ENCODE measurements at regions not wholly inside any gene's neighbourhood (a gene's known extent, or its start where the extent isn't known, plus 50 kb on each side); places are given as distances from the start of the nearest gene placed in this dataset.
"Not testable (repeated sequence)": the region's sequence is repeated elsewhere in the genome, so short reads cannot be mapped to it uniquely, and the experiment has no call there.

DNA sequence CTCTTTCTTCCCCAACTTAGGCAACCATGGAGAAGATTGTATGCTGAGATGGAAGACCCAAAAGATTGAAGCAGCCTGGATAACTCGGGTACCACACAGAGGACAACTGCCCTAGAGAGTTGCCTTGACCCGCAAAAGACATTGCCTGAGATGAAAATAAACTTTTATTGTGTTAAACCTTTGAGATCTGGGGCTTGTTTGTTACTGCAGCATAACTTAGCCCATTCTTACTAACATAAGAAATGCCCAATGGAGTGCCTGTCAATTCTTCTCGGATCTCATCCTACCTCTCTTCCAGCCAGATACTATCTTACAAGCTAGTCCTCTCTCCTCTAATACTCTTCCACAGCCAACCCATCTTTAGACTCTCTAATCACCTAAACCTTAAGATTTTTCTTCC lies 76.8 kb downstream of the GCNT4 start:
- Histone ChIP-seq H3K4me1 (no peaks in the 10 kb centered on the region), H3K36me3 (no peaks in the 10 kb centered on the region), H3K27me3 (no peaks in the 10 kb centered on the region), H3K4me3 (replicated peaks in 1 of 3) (no peak overlapping the region), H3K27ac (no peak overlapping the region), H3K9me3 (no peaks in the 10 kb centered on the region)
- no peak for TF ChIP-seq POLR2A (IDR thresholded peaks at IDR 0.05)
- 93 to 97% methylated on average over 3 of the region's 3 CpGs for WGBS, 2 donors
- DNase-seq, result no peak
- intact Hi-C loops (cut with DNase I), result no loop called here

DNA sequence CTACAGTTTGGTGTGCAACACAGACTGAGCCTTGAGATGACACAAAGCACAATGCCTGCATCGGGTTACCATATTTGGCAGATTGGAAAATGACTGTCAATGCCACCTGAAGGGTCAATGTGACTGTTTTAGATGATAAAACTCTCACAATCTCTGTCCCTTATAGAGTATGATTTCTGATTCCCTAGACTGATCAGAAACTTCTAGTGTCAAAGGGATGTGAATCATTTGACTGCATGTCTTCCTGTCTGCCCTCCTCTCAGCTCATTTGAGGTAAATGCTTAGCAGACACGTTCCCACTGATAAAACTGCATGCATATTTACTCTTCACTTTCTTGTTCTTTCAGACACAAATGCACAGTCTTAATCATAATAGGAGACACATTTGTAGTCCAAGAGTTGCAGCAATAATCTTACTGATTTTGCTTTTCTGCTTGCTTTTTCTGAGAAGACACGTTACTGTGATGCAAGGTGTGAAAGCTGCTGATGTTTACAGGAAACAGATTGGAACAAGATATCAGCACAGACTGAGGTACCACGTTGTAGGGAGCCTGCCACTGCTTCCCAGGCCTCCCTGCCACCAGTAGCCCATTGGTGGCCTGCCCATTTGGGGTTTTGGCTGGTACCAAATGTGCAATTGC lies 77.8 kb downstream of the GCNT4 start:
- Histone ChIP-seq H3K9me3 (no peaks in the 10 kb centered on the region), H3K4me3 (replicated peaks in 1 of 3) (no peak overlapping the region), H3K27me3 (no peaks in the 10 kb centered on the region), H3K36me3 (no peaks in the 10 kb centered on the region), H3K4me1 (no peaks in the 10 kb centered on the region), H3K27ac (no peak overlapping the region)
- WGBS, 2 donors, result 67 to 68% methylated on average over 4 of the region's 4 CpGs
- intact Hi-C loops (cut with DNase I), result no loop called here
- no peak for TF ChIP-seq POLR2A (IDR thresholded peaks at IDR 0.05)
- TF ChIP-seq, protein P1, sequence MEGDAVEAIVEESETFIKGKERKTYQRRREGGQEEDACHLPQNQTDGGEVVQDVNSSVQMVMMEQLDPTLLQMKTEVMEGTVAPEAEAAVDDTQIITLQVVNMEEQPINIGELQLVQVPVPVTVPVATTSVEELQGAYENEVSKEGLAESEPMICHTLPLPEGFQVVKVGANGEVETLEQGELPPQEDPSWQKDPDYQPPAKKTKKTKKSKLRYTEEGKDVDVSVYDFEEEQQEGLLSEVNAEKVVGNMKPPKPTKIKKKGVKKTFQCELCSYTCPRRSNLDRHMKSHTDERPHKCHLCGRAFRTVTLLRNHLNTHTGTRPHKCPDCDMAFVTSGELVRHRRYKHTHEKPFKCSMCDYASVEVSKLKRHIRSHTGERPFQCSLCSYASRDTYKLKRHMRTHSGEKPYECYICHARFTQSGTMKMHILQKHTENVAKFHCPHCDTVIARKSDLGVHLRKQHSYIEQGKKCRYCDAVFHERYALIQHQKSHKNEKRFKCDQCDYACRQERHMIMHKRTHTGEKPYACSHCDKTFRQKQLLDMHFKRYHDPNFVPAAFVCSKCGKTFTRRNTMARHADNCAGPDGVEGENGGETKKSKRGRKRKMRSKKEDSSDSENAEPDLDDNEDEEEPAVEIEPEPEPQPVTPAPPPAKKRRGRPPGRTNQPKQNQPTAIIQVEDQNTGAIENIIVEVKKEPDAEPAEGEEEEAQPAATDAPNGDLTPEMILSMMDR (IDR thresholded peaks at IDR 0.05), result no peak
- DNase-seq, result no peak

DNA sequence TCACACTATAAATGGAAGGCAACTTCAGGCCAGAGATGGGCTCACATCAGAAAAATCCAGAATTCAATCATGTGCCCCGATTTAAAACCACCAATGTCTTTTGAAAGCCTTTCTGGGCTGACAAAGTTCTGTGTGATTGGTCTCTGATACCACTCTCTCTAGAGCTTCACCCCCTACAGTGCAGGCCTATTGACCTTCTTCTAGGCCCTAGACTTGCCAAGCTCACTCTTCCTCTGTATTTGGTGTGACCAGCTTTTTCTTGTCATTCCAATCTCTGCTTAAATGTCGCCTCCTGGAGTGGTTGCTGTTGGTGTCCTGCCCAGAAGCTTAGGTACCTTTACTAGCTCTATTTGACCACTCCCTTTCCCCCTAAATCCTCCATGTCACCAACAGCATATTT lies 78.7 kb downstream of the GCNT4 start:
- 78 to 81% methylated on average over 2 of the region's 2 CpGs for WGBS, 2 donors
- intact Hi-C loops (cut with DNase I), result no loop called here

DNA sequence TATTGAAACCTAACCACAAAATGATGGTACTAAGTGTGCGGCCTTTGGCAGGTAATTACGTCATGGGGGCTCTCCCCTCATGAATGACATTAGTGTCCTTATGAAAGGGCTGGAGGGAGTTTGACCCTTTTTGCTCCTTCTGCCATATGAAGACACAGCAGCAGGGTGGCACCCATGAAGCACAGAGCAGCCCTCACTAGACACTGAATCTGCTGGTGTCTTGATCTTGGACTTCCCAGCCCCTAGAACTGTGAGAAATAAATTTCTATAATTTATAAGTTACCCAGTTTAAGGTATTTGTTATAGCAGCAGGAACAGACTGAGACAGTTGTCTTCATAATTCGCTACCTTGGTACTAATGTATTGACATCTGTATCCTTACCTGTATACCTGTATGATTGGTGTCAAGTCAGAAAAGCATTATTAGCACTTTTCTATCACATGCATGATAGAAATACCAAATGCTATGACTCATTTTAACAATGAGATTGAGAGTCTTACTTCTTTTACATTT lies 80.4 kb downstream of the GCNT4 start:
- no peak overlapping the region for H3K4me3 ChIP-seq (replicated peaks in 1 of 3)
- DNase-seq, result no peak
- intact Hi-C loops (cut with DNase I), result no loop called here
- no peaks in the 10 kb centered on the region for H3K9me3 ChIP-seq
- no peaks in the 10 kb centered on the region for H3K4me1 ChIP-seq
- H3K36me3 ChIP-seq, result no peaks in the 10 kb centered on the region
- no peak for TF ChIP-seq POLR2A (IDR thresholded peaks at IDR 0.05)
- TF ChIP-seq, protein P1 (IDR thresholded peaks at IDR 0.05), result no peak
- no peaks in the 10 kb centered on the region for H3K27me3 ChIP-seq
- 86 to 93% methylated on average over 3 of the region's 3 CpGs for WGBS, 2 donors
- H3K27ac ChIP-seq, result no peak overlapping the region

More for the DNA sequence above, 78.7 kb downstream of the GCNT4 start:
- no peaks in the 10 kb centered on the region for H3K36me3 ChIP-seq
- TF ChIP-seq, protein P1 (IDR thresholded peaks at IDR 0.05), result no peak
- TF ChIP-seq POLR2A (IDR thresholded peaks at IDR 0.05), result no peak
- no peaks in the 10 kb centered on the region for H3K27me3 ChIP-seq
- H3K4me1 ChIP-seq, result no peaks in the 10 kb centered on the region
- no peak overlapping the region for H3K4me3 ChIP-seq (replicated peaks in 1 of 3)
- H3K27ac ChIP-seq, result no peak overlapping the region
- H3K9me3 ChIP-seq, result no peaks in the 10 kb centered on the region
- DNase-seq, result no peak

DNA sequence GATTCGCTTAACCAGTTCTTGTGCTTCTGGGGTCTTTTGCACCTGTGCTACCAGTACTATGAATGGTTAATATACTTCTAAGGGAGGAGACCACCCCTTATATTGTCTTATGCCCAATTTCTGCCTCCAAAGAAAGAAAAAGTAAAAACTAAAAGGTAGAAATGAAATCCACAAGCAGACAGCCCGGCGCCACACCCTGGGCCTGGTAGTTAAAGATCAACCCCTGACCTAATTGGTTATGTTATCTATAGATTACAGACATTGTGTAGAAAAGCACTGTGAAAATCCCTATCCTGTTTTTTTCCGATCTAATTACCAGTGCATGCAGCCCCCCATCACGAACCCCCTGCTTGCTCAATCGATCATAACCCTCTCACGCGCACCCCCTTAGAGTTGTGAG lies 81.5 kb downstream of the GCNT4 start:
- H3K27ac ChIP-seq; intact Hi-C loops (cut with DNase I); H3K27me3 ChIP-seq; H3K36me3 ChIP-seq; H3K9me3 ChIP-seq; DNase-seq; H3K4me3 ChIP-seq (replicated peaks in 1 of 3); H3K4me1 ChIP-seq: not testable (repeated sequence)
- WGBS, 2 donors, result 81 to 90% methylated on average over 8 of the region's 8 CpGs

DNA sequence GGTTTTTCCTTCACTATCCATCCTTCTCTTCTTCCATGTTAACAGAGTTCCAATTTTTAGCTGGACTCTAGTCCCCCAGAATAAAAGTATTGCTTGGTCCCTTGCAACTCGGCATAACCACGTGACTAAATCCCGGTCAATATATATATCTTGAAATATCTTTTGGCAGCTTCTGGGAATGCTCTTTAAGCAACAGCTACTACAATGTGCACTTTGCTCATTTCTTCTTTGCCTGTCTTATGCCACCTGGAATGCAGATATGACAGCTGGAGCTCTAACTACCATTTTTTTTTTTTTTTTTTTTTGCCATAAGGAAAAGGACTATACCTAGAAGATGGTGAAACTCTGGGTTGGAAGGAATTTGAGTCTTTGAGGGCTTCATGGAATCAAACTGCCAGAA lies 82.6 kb downstream of the GCNT4 start:
- intact Hi-C loops (cut with DNase I), result no loop called here
- Histone ChIP-seq H3K4me1 (no peaks in the 10 kb centered on the region), H3K9me3 (no peaks in the 10 kb centered on the region), H3K27me3 (no peaks in the 10 kb centered on the region), H3K36me3 (no peaks in the 10 kb centered on the region), H3K27ac (no peak overlapping the region), H3K4me3 (replicated peaks in 1 of 3) (no peak overlapping the region)
- 86 to 87% methylated on average over 3 of the region's 3 CpGs for WGBS, 2 donors
- TF ChIP-seq, protein P1 (IDR thresholded peaks at IDR 0.05), result no peak
- no peak for TF ChIP-seq POLR2A (IDR thresholded peaks at IDR 0.05)
- DNase-seq, result no peak

Measured in thyroid gland (tissue), 4 donors.